DND-41 (cell line): ENCODE measurements at regions not wholly inside any gene's neighbourhood (a gene's known extent, or its start where the extent isn't known, plus 50 kb on each side); places are given as distances from the start of the nearest gene placed in this dataset.

Experiments used
- ATAC-seq: fragments of 200-7000 bp; cut with Tn5 transposase; 3 replicates; pipeline ENCODE4 v1.9.1; 2021; ENCODE audit warnings: low read depth; ENCODE audit not compliant: insufficient read depth
- DNase-seq: peaks from one replicate; pipeline ENCODE4 v3.0.0-alpha.2; 2020
- H2AFZ ChIP-seq: 2 replicates; pipeline ENCODE4 v1.6.0; 2012; ENCODE audit warnings: low read depth, low read length
- H3K27ac ChIP-seq: 2 replicates; pipeline ENCODE4 v1.5.1; 2012; ENCODE audit warnings: low read length, inconsistent platforms
- H3K27me3 ChIP-seq: fragments of 200-600 bp; sonication (generic); 2 replicates; pipeline ENCODE4 v1.6.0; 2012; ENCODE audit warnings: low read length, mild to moderate bottlenecking, inconsistent platforms; ENCODE audit not compliant: insufficient read depth, poor library complexity
- H3K36me3 ChIP-seq: 2 replicates; pipeline ENCODE4 v1.5.1; 2012; ENCODE audit warnings: low read length, inconsistent platforms; ENCODE audit not compliant: insufficient read depth
- H3K4me1 ChIP-seq: 2 replicates; pipeline ENCODE4 v1.5.1; 2012; ENCODE audit warnings: mild to moderate bottlenecking, low read length; ENCODE audit not compliant: insufficient read depth
- H3K4me2 ChIP-seq: 2 replicates; pipeline ENCODE4 v1.6.0; 2012; ENCODE audit warnings: mild to moderate bottlenecking, moderate library complexity, low read length, inconsistent platforms; ENCODE audit not compliant: insufficient read depth
- H3K4me3 ChIP-seq, 2 experiments: fragments of 200-600 bp in 1 of 2; shearing (Covaris generic) in 1 of 2; 2 replicates each; pipeline ENCODE4 v1.5.1; 2012 to 2016; ENCODE audit warnings: inconsistent platforms in 2 of 2, low read length in 2 of 2, mild to moderate bottlenecking in 2 of 2, low read depth in 1 of 2, moderate library complexity in 1 of 2
- H3K79me2 ChIP-seq: 2 replicates; pipeline ENCODE4 v1.6.0; 2012; ENCODE audit warnings: low read length, inconsistent platforms; ENCODE audit not compliant: insufficient read depth
- H3K9ac ChIP-seq: 2 replicates; pipeline ENCODE4 v1.6.0; 2012; ENCODE audit warnings: low read depth, mild to moderate bottlenecking, inconsistent platforms, low read length, moderate library complexity
- H3K9me3 ChIP-seq: 2 replicates; pipeline ENCODE4 v1.5.1; 2012; ENCODE audit warnings: low read length, moderate library complexity, mild to moderate bottlenecking, inconsistent platforms; ENCODE audit not compliant: insufficient read depth, severe bottlenecking
- H4K20me1 ChIP-seq: 2 replicates; pipeline ENCODE4 v1.6.0; 2012; ENCODE audit warnings: low read length; ENCODE audit not compliant: insufficient read depth
- CTCF ChIP-seq: IDR thresholded peaks from 2 replicates; pipeline ENCODE4 v1.5.1; 2012; ENCODE audit warnings: borderline replicate concordance, low read length, moderate library complexity, mild to moderate bottlenecking; ENCODE audit not compliant: poor library complexity, severe bottlenecking; ENCODE audit errors: extremely low read depth
- EZH2 ChIP-seq: IDR thresholded peaks from 3 replicates; pipeline ENCODE4 v1.6.1; 2012; ENCODE audit warnings: borderline replicate concordance, low read depth, mild to moderate bottlenecking, moderate library complexity, low read length, inconsistent platforms; ENCODE audit not compliant: severe bottlenecking

DNA sequence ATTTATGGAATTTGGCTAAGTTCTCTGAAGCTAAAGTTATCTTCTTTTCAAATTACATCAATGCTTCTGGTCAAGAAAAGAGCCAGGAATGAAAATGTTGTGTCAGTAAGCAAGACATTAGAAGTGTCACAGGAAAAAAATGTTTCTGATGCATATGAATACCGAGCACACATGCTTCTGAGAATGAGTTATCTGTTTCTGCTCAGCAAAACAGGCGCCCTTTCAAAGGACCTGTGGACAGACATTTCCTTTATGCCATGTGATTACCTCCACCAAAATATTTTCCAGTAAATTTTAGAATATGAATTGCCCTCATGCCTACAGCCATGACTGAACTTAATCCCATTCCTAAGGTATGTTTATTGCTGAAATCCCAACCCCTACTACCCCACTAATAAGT, 55.4 kb upstream of the RNF180 start:
- H4K20me1 ChIP-seq: no peaks in the 10 kb centered on the region
- no peak for TF ChIP-seq EZH2
- TF ChIP-seq CTCF: no peak
- H3K36me3 ChIP-seq: no peaks in the 10 kb centered on the region
- DNase-seq (no peak), ATAC-seq (no peak)
- H3K4me3 ChIP-seq: no peak overlapping the region
- no peaks in the 10 kb centered on the region for H3K27me3 ChIP-seq
- no peaks in the 10 kb centered on the region for H3K4me1 ChIP-seq
- H2AFZ ChIP-seq: no peak overlapping the region
- H3K9me3 ChIP-seq: no peaks in the 10 kb centered on the region
- no peak overlapping the region for H3K9ac ChIP-seq
- H3K79me2 ChIP-seq: no peaks in the 10 kb centered on the region
- H3K4me2 ChIP-seq: no peak overlapping the region
- H3K27ac ChIP-seq: no peak overlapping the region

DNA sequence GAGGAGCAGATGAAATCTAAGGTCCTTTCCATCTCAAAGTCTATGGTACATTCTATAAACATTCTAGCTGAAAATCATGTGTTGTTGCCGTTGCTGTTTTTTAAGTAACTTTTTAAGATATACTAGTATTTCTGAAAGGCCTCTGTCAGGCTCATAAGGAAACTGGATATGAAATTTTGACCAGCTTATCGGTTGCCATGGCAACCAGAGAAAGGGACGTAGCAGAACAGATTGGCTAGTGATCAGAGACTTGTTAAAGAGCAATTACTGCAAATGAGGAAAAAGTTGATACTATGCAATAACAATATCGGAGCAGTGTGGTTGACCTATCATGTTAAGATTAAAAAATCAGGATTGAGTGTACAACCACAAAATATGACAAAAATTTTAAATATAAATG, 57.0 kb upstream of the RNF180 start:
- Histone ChIP-seq H2AFZ (no peak overlapping the region), H3K9ac (no peak overlapping the region), H3K27me3 (no peaks in the 10 kb centered on the region), H3K4me2 (no peak overlapping the region), H3K36me3 (no peaks in the 10 kb centered on the region), H3K79me2 (no peaks in the 10 kb centered on the region), H3K9me3 (no peaks in the 10 kb centered on the region), H3K27ac (no peak overlapping the region), H4K20me1 (no peaks in the 10 kb centered on the region), H3K4me1 (no peaks in the 10 kb centered on the region), H3K4me3 (no peak overlapping the region)
- TF ChIP-seq CTCF (no peak), EZH2 (no peak)
- ATAC-seq: no peak
- no peak for DNase-seq

DNA sequence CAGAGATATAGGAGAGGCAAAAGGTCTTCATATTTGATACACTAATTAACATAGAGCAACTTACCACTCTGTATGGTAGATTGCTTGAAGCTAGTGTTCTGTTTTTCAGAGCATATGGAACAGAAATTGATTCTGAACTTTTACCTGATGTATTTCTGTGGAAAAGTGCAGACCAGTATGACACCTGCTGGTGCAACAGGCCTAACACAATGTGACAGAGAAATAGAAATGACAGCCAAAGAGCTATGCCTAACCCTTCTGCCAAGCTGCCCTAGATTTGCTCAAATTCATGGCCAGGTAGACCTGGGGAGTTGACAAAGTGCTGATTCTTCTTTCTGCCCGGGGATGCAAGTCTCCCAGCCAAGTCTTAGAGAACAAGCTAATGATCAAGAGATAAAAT, 65.4 kb upstream of the RNF180 start:
- Histone ChIP-seq H3K27me3 (no peaks in the 10 kb centered on the region), H3K9me3 (no peaks in the 10 kb centered on the region), H3K79me2 (no peaks in the 10 kb centered on the region), H2AFZ (no peak overlapping the region), H3K36me3 (no peaks in the 10 kb centered on the region), H4K20me1 (no peaks in the 10 kb centered on the region), H3K4me3 (no peak overlapping the region), H3K27ac (no peak overlapping the region), H3K4me2 (no peak overlapping the region), H3K9ac (no peak overlapping the region), H3K4me1 (no peaks in the 10 kb centered on the region)
- ATAC-seq: no peak
- TF ChIP-seq CTCF (no peak), EZH2 (no peak)
- no peak for DNase-seq

GRCh38 chr5:64096771-64097170, 68.9 kb upstream of the RNF180 start:
- Histone ChIP-seq H3K27me3 (no peaks in the 10 kb centered on the region), H3K9ac (no peak overlapping the region), H3K27ac (no peak overlapping the region), H2AFZ (no peak overlapping the region), H3K9me3 (no peaks in the 10 kb centered on the region), H3K4me1 (no peaks in the 10 kb centered on the region), H3K36me3 (no peaks in the 10 kb centered on the region), H3K79me2 (no peaks in the 10 kb centered on the region), H3K4me3 (no peak overlapping the region), H3K4me2 (no peak overlapping the region), H4K20me1 (no peaks in the 10 kb centered on the region)
- TF ChIP-seq EZH2 (no peak), CTCF (no peak)
- DNase-seq: no peak
- no peak for ATAC-seq
